ENCODE measurements at regions not wholly inside any gene's neighbourhood (a gene's known extent, or its start where the extent isn't known, plus 50 kb on each side); places are given as distances from the start of the nearest gene placed in this dataset.

DNA sequence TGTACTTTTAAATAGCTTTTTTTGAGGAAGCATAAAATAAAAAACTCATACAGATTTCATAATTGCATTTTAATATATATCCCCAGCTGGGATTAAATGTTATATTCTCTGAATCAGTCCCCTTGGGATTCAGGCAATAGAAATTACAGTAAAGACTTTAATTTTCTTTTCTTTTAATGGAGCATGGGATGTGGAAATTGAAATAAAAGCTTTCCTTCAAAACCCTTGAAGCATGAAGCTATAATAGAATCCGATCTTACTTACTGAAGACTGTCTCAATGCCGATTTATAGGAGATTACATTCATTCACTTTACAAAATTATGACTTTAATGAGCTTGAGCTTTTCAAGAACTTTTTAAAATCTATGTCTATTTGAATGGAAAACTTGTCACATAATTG lies 243.4 kb downstream of the SPRY2 start:
- TF ChIP-seq, protein P1, sequence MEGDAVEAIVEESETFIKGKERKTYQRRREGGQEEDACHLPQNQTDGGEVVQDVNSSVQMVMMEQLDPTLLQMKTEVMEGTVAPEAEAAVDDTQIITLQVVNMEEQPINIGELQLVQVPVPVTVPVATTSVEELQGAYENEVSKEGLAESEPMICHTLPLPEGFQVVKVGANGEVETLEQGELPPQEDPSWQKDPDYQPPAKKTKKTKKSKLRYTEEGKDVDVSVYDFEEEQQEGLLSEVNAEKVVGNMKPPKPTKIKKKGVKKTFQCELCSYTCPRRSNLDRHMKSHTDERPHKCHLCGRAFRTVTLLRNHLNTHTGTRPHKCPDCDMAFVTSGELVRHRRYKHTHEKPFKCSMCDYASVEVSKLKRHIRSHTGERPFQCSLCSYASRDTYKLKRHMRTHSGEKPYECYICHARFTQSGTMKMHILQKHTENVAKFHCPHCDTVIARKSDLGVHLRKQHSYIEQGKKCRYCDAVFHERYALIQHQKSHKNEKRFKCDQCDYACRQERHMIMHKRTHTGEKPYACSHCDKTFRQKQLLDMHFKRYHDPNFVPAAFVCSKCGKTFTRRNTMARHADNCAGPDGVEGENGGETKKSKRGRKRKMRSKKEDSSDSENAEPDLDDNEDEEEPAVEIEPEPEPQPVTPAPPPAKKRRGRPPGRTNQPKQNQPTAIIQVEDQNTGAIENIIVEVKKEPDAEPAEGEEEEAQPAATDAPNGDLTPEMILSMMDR (IDR thresholded peaks at IDR 0.05) = no peak
- no peak for TF ChIP-seq POLR2AphosphoS5 (IDR thresholded peaks at IDR 0.05)

All from gastroesophageal sphincter (tissue), 3 donors.